Naive thymus-derived CD4-positive, alpha-beta T cell (primary cell): ENCODE measurements at regions not wholly inside any gene's neighbourhood (a gene's known extent, or its start where the extent isn't known, plus 50 kb on each side); places are given as distances from the start of the nearest gene placed in this dataset.

Experiments
- ATAC-seq: fragments of 150-1000 bp; cut with Tn5 transposase; 2 replicates; pipeline ENCODE4 v1.10.0; 2021; ENCODE audit warnings: mild to moderate bottlenecking, moderate library complexity
- CTCF ChIA-PET: fragments of 350-600 bp; sonication (Branson Sonifier 250); formaldehyde crosslinking; loops from one replicate; lab custom pipeline; 2021; ENCODE audit warnings: antibody characterized with exemption; lab: Charles Lee
- POLR2A ChIA-PET: fragments of 350-600 bp; sonication (Branson Sonifier 250); formaldehyde crosslinking; loops from one replicate; lab custom pipeline; 2021; ENCODE audit warnings: antibody characterized with exemption, inconsistent platforms; lab: Charles Lee
- DNase-seq, 9 donors: peaks; one replicate each; pipeline versions ENCODE4 v3.0.0 to v3.0.0-alpha.2; 2020 to 2022; ENCODE audit warnings: mixed read lengths in 1 of 9
- H3K27ac ChIP-seq: one replicate; pipeline ENCODE4 v1.7.0; 2013; ENCODE audit warnings: mild to moderate bottlenecking, low read depth, low read length, moderate library complexity
- H3K27me3 ChIP-seq, 2 donors: one replicate each; pipeline ENCODE4 v1.7.0; 2013; ENCODE audit warnings: low read length in 2 of 2, mild to moderate bottlenecking in 2 of 2, moderate library complexity in 2 of 2; ENCODE audit not compliant: control insufficient read depth in 2 of 2, insufficient read depth in 2 of 2
- H3K36me3 ChIP-seq, 3 experiments: 1 replicate in 2 of 3; 2 replicates in 1 of 3; pipeline ENCODE4 v1.7.0; 2013; ENCODE audit warnings: low read length in 3 of 3, mild to moderate bottlenecking in 3 of 3, moderate library complexity in 1 of 3; ENCODE audit not compliant: insufficient read depth in 3 of 3, control insufficient read depth in 2 of 3
- H3K4me1 ChIP-seq, 2 donors: one replicate each; pipeline ENCODE4 v1.7.0; 2013; ENCODE audit warnings: low read length in 2 of 2, mild to moderate bottlenecking in 2 of 2, moderate library complexity in 1 of 2; ENCODE audit not compliant: control insufficient read depth in 2 of 2, insufficient read depth in 2 of 2
- H3K4me3 ChIP-seq: 2 replicates; pipeline ENCODE4 v1.7.0; 2013; ENCODE audit warnings: mild to moderate bottlenecking, low read length
- H3K9me3 ChIP-seq, 3 experiments: 1 replicate in 2 of 3; 2 replicates in 1 of 3; pipeline ENCODE4 v1.7.0; 2013; ENCODE audit warnings: low read length in 3 of 3; ENCODE audit not compliant: control insufficient read depth in 2 of 3
- H3K27ac Mint-ChIP-seq, 9 donors: one replicate each; pipeline ENCODE4 v1.8.0; 2020 to 2022; ENCODE audit warnings: mixed read lengths in 9 of 9, mild to moderate bottlenecking in 8 of 9, moderate library complexity in 5 of 9, inconsistent platforms in 2 of 9
- H3K27me3 Mint-ChIP-seq, 5 donors: one replicate each; pipeline ENCODE4 v1.8.0; 2021 to 2022; ENCODE audit warnings: mixed read lengths in 5 of 5, mild to moderate bottlenecking in 1 of 5
- H3K36me3 Mint-ChIP-seq, 5 donors: one replicate each; pipeline ENCODE4 v1.8.0; 2020 to 2022; ENCODE audit warnings: mixed read lengths in 5 of 5, mild to moderate bottlenecking in 3 of 5, inconsistent platforms in 1 of 5
- H3K4me1 Mint-ChIP-seq, 7 donors: one replicate each; pipeline ENCODE4 v1.8.0; 2020 to 2022; ENCODE audit warnings: mixed read lengths in 7 of 7, mild to moderate bottlenecking in 3 of 7, inconsistent platforms in 1 of 7
- H3K4me3 Mint-ChIP-seq, 10 donors: one replicate each; pipeline ENCODE4 v1.8.0; 2020 to 2022; ENCODE audit warnings: mild to moderate bottlenecking in 10 of 10, mixed read lengths in 10 of 10, moderate library complexity in 6 of 10, inconsistent platforms in 2 of 10
- H3K9me3 Mint-ChIP-seq, 11 donors: one replicate each; pipeline ENCODE4 v1.8.0; 2020 to 2022; ENCODE audit warnings: mixed read lengths in 11 of 11, mild to moderate bottlenecking in 4 of 11, inconsistent platforms in 1 of 11, moderate library complexity in 1 of 11
- intact Hi-C, 2 donors: fragments of 100-400 bp; cut with micrococcal nuclease; formaldehyde crosslinking; loops; one replicate each; pipeline ENCODE4 v1.15.1; 2023

DNA sequence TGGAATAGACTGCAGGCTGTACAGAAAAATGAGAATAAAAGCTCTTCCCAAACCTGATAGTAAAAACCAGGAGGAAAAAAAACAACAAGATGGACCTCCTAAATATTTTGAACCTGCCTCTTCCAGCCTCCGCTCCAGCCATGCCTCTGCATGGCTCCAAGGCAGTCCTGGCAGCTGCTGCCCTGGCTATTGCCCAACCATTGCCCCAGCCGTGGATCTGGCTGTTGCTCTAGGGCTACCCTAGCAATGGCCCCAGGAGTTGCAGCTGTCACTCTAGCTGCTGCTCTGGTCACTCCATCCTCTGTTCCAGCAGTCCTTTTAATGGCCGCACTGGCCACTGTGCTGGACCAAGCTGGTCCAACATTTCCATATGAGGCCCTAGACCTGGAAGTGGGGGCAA is 1756.0 kb downstream of the C4orf33 start:
- ChIA-PET POLR2A (interaction anchor here (0.6 kb wide), 1 partner anchor 43 kb away, joined by 3 read pairs; no protein-coding TSS in a partner anchor), CTCF (no interaction called here)
- no peaks in the 10 kb centered on the region for H3K4me1 Mint-ChIP-seq
- ATAC-seq (no peak), DNase-seq (no peak)
- no peak overlapping the region for H3K4me3 Mint-ChIP-seq
- Histone ChIP-seq H3K4me1 (no peaks in the 10 kb centered on the region), H3K9me3 (no peaks in the 10 kb centered on the region), H3K27me3 (no peaks in the 10 kb centered on the region), H3K27ac (no peak overlapping the region), H3K36me3 (no peaks in the 10 kb centered on the region), H3K4me3 (no peak overlapping the region)
- no peak overlapping the region for H3K27ac Mint-ChIP-seq
- no peaks in the 10 kb centered on the region for H3K27me3 Mint-ChIP-seq
- H3K36me3 Mint-ChIP-seq: peaks cover 0 to 4% (median 0%) of the 10 kb centered on the region in 5 donors
- H3K9me3 Mint-ChIP-seq: peaks cover 0 to 16% (median 11%) of the 10 kb centered on the region in 11 donors
- intact Hi-C loops: no loop called here

GRCh38 chr4:130855533-130855932 is 1759.6 kb downstream of the C4orf33 start:
- Histone ChIP-seq H3K27ac (no peak overlapping the region), H3K27me3 (no peaks in the 10 kb centered on the region), H3K36me3 (no peaks in the 10 kb centered on the region), H3K4me3 (no peak overlapping the region), H3K4me1 (no peaks in the 10 kb centered on the region), H3K9me3 (no peaks in the 10 kb centered on the region)
- no peak for DNase-seq
- ChIA-PET CTCF (no interaction called here), POLR2A (no interaction called here)
- H3K9me3 Mint-ChIP-seq: peaks cover 0 to 15% (median 9%) of the 10 kb centered on the region in 11 donors
- H3K36me3 Mint-ChIP-seq: no peaks in the 10 kb centered on the region
- ATAC-seq: no peak
- no peak overlapping the region for H3K4me3 Mint-ChIP-seq
- H3K27me3 Mint-ChIP-seq: no peaks in the 10 kb centered on the region
- no peaks in the 10 kb centered on the region for H3K4me1 Mint-ChIP-seq
- H3K27ac Mint-ChIP-seq: no peak overlapping the region
- intact Hi-C loops: no loop called here

- Histone ChIP-seq H3K4me3 (no peak overlapping the region), H3K4me1 (no peaks in the 10 kb centered on the region), H3K36me3 (no peaks in the 10 kb centered on the region), H3K27me3 (no peaks in the 10 kb centered on the region), H3K27ac (no peak overlapping the region), H3K9me3 (no peaks in the 10 kb centered on the region)
- Mint-ChIP-seq H3K4me1 (no peaks in the 10 kb centered on the region), H3K36me3 (no peaks in the 10 kb centered on the region), H3K27ac (no peak overlapping the region), H3K27me3 (no peaks in the 10 kb centered on the region), H3K4me3 (no peak overlapping the region), H3K9me3 (peaks cover 0 to 12% (median 5%) of the 10 kb centered on the region in 11 donors)
- ATAC-seq (no peak), DNase-seq (no peak)
- intact Hi-C loops: no loop called here
- ChIA-PET POLR2A (no interaction called here), CTCF (no interaction called here)
Observed at GRCh38 chr4:130859991-130860390, 1764.0 kb downstream of the C4orf33 start.

DNA sequence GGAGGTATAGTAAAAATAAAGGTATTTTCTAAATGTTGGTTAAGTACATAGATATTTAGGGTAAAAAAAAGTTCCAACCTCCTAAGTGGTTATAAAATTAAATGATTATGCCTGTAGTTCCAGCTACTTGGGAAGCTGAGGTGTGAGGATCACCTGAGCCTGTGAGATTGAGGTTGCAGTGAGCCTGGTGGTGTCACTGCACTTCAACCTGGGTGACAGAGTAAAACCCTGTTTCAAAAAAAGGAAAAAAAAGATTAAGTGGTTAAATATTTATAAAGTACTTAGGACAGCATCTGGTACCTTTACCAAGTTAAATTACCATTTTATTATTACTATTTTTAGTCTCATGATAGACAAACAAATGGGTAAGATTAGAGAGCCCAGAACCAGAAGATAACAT is 1801.0 kb downstream of the C4orf33 start:
- intact Hi-C loops: no loop called here
- Mint-ChIP-seq H3K4me3 (no peak overlapping the region), H3K4me1 (no peaks in the 10 kb centered on the region), H3K9me3 (peaks cover 0 to 14% (median 2%) of the 10 kb centered on the region in 11 donors), H3K27ac (no peak overlapping the region), H3K36me3 (no peaks in the 10 kb centered on the region), H3K27me3 (no peaks in the 10 kb centered on the region)
- Histone ChIP-seq H3K36me3 (no peaks in the 10 kb centered on the region), H3K4me3 (no peak overlapping the region), H3K27me3 (no peaks in the 10 kb centered on the region), H3K9me3 (no peaks in the 10 kb centered on the region), H3K4me1 (no peaks in the 10 kb centered on the region), H3K27ac (no peak overlapping the region)
- CTCF ChIA-PET: no interaction called here
- ATAC-seq: no peak
- POLR2A ChIA-PET: no interaction called here
- DNase-seq: no peak

- Mint-ChIP-seq H3K9me3 (peaks cover 0 to 10% (median 2%) of the 10 kb centered on the region in 11 donors), H3K27me3 (no peaks in the 10 kb centered on the region)
- DNase-seq: no peak
Observed at GRCh38 chr4:130901321-130901720, 1805.4 kb downstream of the C4orf33 start.

DNA sequence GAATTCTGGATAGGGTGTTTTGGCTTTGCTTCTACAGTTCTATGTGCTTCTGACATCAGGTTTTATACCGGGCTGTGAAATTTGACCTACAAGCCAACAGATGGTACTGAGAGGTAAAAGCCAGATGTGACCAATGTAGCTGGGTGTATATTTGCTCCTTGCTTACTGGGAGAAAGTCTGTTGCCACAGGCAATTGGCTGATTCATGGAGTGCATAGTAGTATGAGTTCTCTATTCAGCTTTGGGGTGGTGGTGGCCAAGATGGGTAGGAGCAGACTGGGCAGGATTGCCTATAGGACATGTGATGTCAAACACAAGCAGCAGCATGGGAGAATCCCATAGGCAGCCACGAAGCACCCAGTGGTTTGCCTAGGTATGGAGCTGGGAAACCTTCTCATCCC is 1827.0 kb downstream of the C4orf33 start:
- no peak overlapping the region for H3K4me3 Mint-ChIP-seq
- no peaks in the 10 kb centered on the region for H3K27me3 Mint-ChIP-seq
- ATAC-seq (no peak), DNase-seq (no peak)
- POLR2A ChIA-PET: no interaction called here
- Histone ChIP-seq H3K36me3 (no peaks in the 10 kb centered on the region), H3K27me3 (no peaks in the 10 kb centered on the region), H3K9me3 (peaks cover 0 to 9% (median 0%) of the 10 kb centered on the region in 3 experiments), H3K27ac (no peak overlapping the region), H3K4me3 (no peak overlapping the region), H3K4me1 (no peaks in the 10 kb centered on the region)
- peaks cover 0 to 5% (median 0%) of the 10 kb centered on the region in 5 donors for H3K36me3 Mint-ChIP-seq
- peaks cover 0 to 30% (median 9%) of the 10 kb centered on the region in 11 donors for H3K9me3 Mint-ChIP-seq
- intact Hi-C loops: no loop called here
- H3K4me1 Mint-ChIP-seq: no peaks in the 10 kb centered on the region
- no peak overlapping the region for H3K27ac Mint-ChIP-seq
- CTCF ChIA-PET: no interaction called here

More at GRCh38 chr4:130901321-130901720, 1805.4 kb downstream of the C4orf33 start:
- H3K27ac Mint-ChIP-seq: no peak overlapping the region
- Histone ChIP-seq H3K4me3 (no peak overlapping the region), H3K4me1 (no peaks in the 10 kb centered on the region), H3K27ac (no peak overlapping the region), H3K36me3 (no peaks in the 10 kb centered on the region), H3K27me3 (no peaks in the 10 kb centered on the region), H3K9me3 (no peaks in the 10 kb centered on the region)
- H3K4me3 Mint-ChIP-seq: no peak overlapping the region
- no peaks in the 10 kb centered on the region for H3K36me3 Mint-ChIP-seq
- CTCF ChIA-PET: no interaction called here
- no peak for ATAC-seq
- POLR2A ChIA-PET: no interaction called here
- H3K4me1 Mint-ChIP-seq: no peaks in the 10 kb centered on the region
- intact Hi-C loops: no loop called here

DNA sequence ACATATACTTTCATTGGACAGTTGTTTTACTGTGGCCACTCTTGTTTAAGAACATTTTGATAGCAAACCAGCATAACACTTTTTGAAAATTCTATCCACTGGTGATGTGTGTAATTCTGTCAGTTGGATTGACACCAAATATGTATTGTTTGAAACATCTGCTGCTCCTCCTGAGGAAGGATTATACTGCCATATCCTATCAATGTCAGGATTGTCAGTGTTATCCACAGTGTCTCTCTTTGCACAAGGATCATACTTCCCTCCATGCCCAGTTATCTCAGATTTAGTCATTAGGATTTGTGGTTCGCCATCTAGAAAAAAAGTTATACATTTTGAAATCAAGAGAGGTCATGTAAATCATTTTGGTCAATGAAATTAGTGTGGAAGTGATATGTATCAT is 1859.6 kb downstream of the C4orf33 start:
- ChIA-PET CTCF (no interaction called here), POLR2A (no interaction called here)
- Histone ChIP-seq H3K4me3 (no peak overlapping the region), H3K4me1 (no peaks in the 10 kb centered on the region), H3K36me3 (no peaks in the 10 kb centered on the region), H3K27me3 (no peaks in the 10 kb centered on the region), H3K27ac (no peak overlapping the region), H3K9me3 (no peaks in the 10 kb centered on the region)
- DNase-seq: no peak
- intact Hi-C loops: no loop called here
- Mint-ChIP-seq H3K27me3 (no peaks in the 10 kb centered on the region), H3K4me1 (no peaks in the 10 kb centered on the region), H3K27ac (no peak overlapping the region), H3K36me3 (no peaks in the 10 kb centered on the region), H3K9me3 (peaks cover 0 to 10% (median 2%) of the 10 kb centered on the region in 11 donors), H3K4me3 (no peak overlapping the region)
- ATAC-seq: no peak
